HAP-1 (cell line): ENCODE measurements at regions not wholly inside any gene's neighbourhood (a gene's known extent, or its start where the extent isn't known, plus 50 kb on each side); places are given as distances from the start of the nearest gene placed in this dataset.

Source experiments
- DNase-seq, 2 experiments: peaks; one replicate each; pipeline ENCODE4 v3.0.0-alpha.2; 2016 to 2020; ENCODE audit warnings: low spot score in 2 of 2
- H3K27me3 ChIP-seq: fragments of 250-450 bp; sonication (Bioruptor Pico); 2 replicates; pipeline ENCODE4 v1.5.1; 2020; ENCODE audit warnings: low read depth, mild to moderate bottlenecking, moderate library complexity
- H3K36me3 ChIP-seq: fragments of 250-450 bp; sonication (Bioruptor Pico); replicated peaks from 2 replicates; pipeline ENCODE4 v1.5.1; 2020; ENCODE audit warnings: mild to moderate bottlenecking
- H3K4me1 ChIP-seq: fragments of 250-450 bp; sonication (Bioruptor Pico); 2 replicates; pipeline ENCODE4 v1.5.1; 2020; ENCODE audit warnings: mild to moderate bottlenecking
- H3K4me3 ChIP-seq: fragments of 250-450 bp; sonication (Bioruptor Pico); 2 replicates; pipeline ENCODE4 v1.5.1; 2020; ENCODE audit warnings: mild to moderate bottlenecking, moderate library complexity
- H3K9me3 ChIP-seq: fragments of 250-450 bp; sonication (Bioruptor Pico); 2 replicates; pipeline ENCODE4 v1.5.1; 2020; ENCODE audit warnings: mild to moderate bottlenecking, moderate library complexity
- in situ Hi-C: fragments of 300-500 bp; cut with MboI; formaldehyde crosslinking; loops from 3 replicates; pipeline ENCODE4 v1.14.3; 2020; ENCODE audit warnings: low sequenced_read_pairs, inconsistent platforms, mixed read lengths

- no peaks in the 10 kb centered on the region for H3K27me3 ChIP-seq
- H3K36me3 ChIP-seq: no peaks in the 10 kb centered on the region
- no peaks in the 10 kb centered on the region for H3K4me1 ChIP-seq
- no peak for DNase-seq
- no peak overlapping the region for H3K4me3 ChIP-seq
- in situ Hi-C loops: no loop called here
- no peaks in the 10 kb centered on the region for H3K9me3 ChIP-seq
Measured at GRCh38 chr7:50214771-50215170, 89.7 kb upstream of the IKZF1 start.

- Histone ChIP-seq H3K27me3 (no peaks in the 10 kb centered on the region), H3K9me3 (no peaks in the 10 kb centered on the region), H3K4me3 (no peak overlapping the region), H3K36me3 (no peaks in the 10 kb centered on the region), H3K4me1 (no peaks in the 10 kb centered on the region)
- DNase-seq: no peak
- in situ Hi-C loops: no loop called here
Measured at GRCh38 chr7:50214126-50214670, 90.3 kb upstream of the IKZF1 start.

DNA sequence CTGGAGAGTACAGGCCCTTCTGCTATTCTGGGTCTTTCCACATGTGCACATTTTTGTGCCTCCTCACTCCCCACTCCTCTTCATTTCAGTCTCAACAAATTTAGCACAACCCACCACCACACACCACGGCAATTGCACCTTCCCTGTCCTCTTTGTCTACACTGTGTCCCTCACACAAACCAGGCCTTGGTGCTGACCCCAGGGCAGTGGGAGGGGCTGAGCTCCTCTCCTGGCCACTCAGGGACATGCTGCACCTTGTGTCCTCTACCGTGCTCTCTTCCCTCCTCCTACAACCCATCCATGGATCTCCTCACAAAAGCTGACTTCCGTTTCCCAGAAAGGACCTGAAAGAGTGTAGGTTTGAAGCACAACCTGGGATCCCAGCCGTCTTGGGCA is 90.9 kb upstream of the IKZF1 start:
- Histone ChIP-seq H3K4me1 (no peaks in the 10 kb centered on the region), H3K36me3 (no peaks in the 10 kb centered on the region), H3K9me3 (no peaks in the 10 kb centered on the region), H3K27me3 (no peaks in the 10 kb centered on the region), H3K4me3 (no peak overlapping the region)
- DNase-seq: no peak
- in situ Hi-C loops: no loop called here

GRCh38 chr7:50212666-50213621 is 91.6 kb upstream of the IKZF1 start:
- no peaks in the 10 kb centered on the region for H3K36me3 ChIP-seq
- H3K27me3 ChIP-seq: no peaks in the 10 kb centered on the region
- DNase-seq: no peak
- no peak overlapping the region for H3K4me3 ChIP-seq
- no peaks in the 10 kb centered on the region for H3K4me1 ChIP-seq
- no peaks in the 10 kb centered on the region for H3K9me3 ChIP-seq
- in situ Hi-C loops: no loop called here

DNA sequence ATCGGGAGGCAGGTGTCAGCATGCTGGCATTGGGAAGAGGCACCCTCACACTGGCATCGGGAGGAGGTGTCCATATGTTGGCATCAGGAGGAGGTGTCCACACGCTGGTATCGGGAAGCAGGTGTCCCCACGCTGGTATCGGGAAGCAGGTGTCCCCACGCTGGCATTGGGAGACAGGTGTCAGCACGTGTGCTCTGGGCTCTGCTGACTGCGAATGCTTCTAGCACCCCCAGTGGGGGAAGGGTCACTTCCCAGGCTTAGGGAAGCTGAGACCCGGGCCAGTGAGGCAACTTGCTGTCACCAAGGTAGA is 92.5 kb upstream of the IKZF1 start:
- H3K4me1 ChIP-seq: no peaks in the 10 kb centered on the region
- H3K27me3 ChIP-seq: no peaks in the 10 kb centered on the region
- in situ Hi-C loops: no loop called here
- H3K36me3 ChIP-seq: no peaks in the 10 kb centered on the region
- H3K4me3 ChIP-seq: no peak overlapping the region
- no peak for DNase-seq
- H3K9me3 ChIP-seq: no peaks in the 10 kb centered on the region

DNA sequence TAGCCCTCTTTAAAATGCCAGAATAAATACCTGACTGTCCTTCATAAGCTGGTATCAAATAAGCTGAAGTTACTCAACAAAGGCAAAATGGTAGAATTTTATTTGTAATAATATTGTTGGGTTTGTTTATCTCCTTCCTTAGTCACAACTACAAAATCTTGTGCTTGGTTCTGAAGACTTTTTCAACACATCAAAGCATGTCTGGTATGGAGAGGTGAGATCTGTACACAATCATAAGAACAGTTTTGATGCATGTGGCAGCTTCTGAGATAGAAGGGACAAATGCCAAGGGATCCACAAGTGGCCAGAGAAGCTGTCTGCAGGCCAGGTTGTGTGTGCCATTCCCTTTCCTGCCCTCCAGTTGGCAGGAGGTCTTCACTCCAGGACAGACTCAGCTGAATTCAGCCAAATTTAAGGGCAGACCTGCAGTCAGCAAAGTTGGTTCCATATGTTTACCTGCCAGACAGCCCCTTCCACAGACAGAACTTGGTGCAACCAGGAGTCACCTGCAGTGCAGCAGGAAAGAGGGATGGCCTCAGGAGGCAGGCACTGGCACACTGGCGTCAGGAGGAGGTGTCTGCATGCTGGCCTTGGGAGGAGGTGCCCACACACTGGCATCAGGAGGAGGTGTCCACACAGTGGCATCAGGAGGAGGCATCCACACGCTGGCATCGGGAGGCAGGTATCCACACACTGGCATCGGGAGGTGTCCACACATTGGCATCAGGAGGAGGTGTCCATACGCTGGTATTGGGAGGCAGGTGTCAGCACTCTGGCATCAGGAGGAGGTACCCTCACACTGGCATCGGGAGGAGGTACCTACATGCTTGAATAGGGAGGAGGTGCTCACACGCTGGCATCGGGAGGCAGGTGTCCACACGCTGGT is 93.1 kb upstream of the IKZF1 start:
- no peak for DNase-seq
- H3K9me3 ChIP-seq: no peaks in the 10 kb centered on the region
- H3K36me3 ChIP-seq: no peaks in the 10 kb centered on the region
- no peaks in the 10 kb centered on the region for H3K27me3 ChIP-seq
- in situ Hi-C loops: no loop called here
- no peaks in the 10 kb centered on the region for H3K4me1 ChIP-seq
- H3K4me3 ChIP-seq: no peak overlapping the region

DNA sequence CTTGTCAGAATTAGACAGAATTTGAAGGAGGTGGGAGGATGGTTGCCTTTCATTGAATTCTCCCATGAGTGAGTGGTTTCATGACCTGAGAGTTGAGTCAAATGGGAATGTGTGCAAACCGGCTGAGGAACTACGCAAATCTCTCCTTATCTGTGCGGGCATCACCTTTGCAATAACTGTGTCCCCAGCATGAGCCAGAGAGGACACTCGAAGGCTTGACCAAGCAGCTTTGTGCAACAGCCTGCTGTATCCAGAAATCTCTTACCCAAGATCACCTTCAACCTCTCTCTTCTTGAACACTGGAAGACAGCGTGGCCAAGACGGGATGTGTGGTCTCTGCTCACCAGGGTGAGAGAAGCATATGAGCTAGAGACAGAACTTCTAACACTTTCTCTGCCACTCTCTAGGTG is 93.8 kb upstream of the IKZF1 start:
- DNase-seq: no peak
- H3K36me3 ChIP-seq: no peaks in the 10 kb centered on the region
- in situ Hi-C loops: no loop called here
- no peaks in the 10 kb centered on the region for H3K27me3 ChIP-seq
- H3K4me1 ChIP-seq: no peaks in the 10 kb centered on the region
- H3K4me3 ChIP-seq: no peak overlapping the region
- H3K9me3 ChIP-seq: no peaks in the 10 kb centered on the region

GRCh38 chr7:50209461-50210135 is 94.9 kb upstream of the IKZF1 start:
- no peak overlapping the region for H3K4me3 ChIP-seq
- no peaks in the 10 kb centered on the region for H3K4me1 ChIP-seq
- DNase-seq: no peak
- no peaks in the 10 kb centered on the region for H3K36me3 ChIP-seq
- no peaks in the 10 kb centered on the region for H3K27me3 ChIP-seq
- in situ Hi-C loops: no loop called here
- no peaks in the 10 kb centered on the region for H3K9me3 ChIP-seq

DNA sequence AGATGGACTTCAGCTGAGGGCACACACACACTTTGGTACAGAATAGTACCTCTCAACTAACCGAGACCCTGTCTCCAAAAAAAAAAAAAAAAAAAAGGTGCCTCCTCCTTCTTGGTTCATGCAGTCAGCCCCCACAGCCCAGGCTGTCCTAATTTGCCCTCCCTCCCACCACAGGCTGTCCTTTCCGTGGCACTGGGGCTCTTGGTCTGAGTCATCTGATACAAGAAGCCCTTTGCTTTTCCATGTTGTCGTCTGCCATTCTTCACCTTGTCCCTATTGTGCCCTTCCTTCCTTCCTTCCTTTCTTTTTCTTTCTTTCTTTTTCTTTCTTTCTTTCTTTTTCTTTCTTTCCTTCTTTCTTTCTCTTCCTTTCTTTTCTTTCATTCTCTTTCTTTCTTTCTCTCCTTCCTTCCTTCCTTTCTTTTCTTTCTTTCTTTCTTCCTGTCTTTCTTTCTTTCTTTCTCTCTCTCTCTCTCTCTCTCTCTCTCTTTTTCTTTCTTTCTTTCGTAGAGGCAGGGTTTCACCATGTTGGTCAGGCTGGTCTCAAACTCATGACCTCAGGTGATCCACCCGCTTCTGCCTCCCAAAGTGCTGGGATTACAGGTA is 96.0 kb upstream of the IKZF1 start:
- Histone ChIP-seq H3K36me3 (no peaks in the 10 kb centered on the region), H3K4me1 (no peaks in the 10 kb centered on the region), H3K4me3 (no peak overlapping the region), H3K27me3 (no peaks in the 10 kb centered on the region), H3K9me3 (no peaks in the 10 kb centered on the region)
- in situ Hi-C loops: no loop called here
- DNase-seq: no peak

DNA sequence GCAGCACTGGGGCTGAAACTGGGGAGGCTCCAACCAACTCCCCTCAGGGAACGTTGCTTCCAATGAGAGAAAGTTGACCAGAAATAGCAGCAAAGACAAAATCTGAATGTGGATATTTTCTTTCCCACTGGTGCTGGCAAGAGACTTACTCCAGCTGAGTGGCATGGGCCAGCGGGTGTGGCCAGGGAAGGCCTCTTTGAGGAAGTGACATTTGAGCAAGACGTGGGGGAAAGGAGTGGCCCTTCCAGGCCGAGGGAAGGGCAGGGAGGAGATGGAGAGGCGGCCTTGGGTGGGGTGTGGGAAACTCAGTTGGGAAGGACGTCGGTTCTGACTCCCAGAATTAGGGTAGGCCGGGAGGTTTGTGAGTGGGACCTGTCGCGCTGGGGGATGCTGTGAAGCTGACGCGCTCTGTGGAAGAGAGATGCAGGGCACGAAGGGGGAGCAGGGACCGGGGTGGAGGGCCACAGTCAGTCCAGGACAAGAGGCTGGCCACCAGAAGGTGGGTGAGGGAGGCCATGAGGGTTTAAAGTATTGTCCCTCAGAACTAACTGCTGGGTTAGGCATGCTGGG is 96.7 kb upstream of the IKZF1 start:
- DNase-seq: no peak
- no peaks in the 10 kb centered on the region for H3K27me3 ChIP-seq
- no peaks in the 10 kb centered on the region for H3K9me3 ChIP-seq
- in situ Hi-C loops: no loop called here
- no peak overlapping the region for H3K4me3 ChIP-seq
- no peaks in the 10 kb centered on the region for H3K36me3 ChIP-seq
- H3K4me1 ChIP-seq: no peaks in the 10 kb centered on the region

GRCh38 chr7:50207251-50207564 is 97.3 kb upstream of the IKZF1 start:
- H3K27me3 ChIP-seq: no peaks in the 10 kb centered on the region
- no peak overlapping the region for H3K4me3 ChIP-seq
- H3K36me3 ChIP-seq: no peaks in the 10 kb centered on the region
- H3K4me1 ChIP-seq: no peaks in the 10 kb centered on the region
- DNase-seq: no peak
- in situ Hi-C loops: no loop called here
- no peaks in the 10 kb centered on the region for H3K9me3 ChIP-seq

- Histone ChIP-seq H3K36me3 (no peaks in the 10 kb centered on the region), H3K4me3 (no peak overlapping the region), H3K4me1 (no peaks in the 10 kb centered on the region), H3K9me3 (no peaks in the 10 kb centered on the region), H3K27me3 (no peaks in the 10 kb centered on the region)
- in situ Hi-C loops: no loop called here
- no peak for DNase-seq
Measured at GRCh38 chr7:50206453-50207250, 97.9 kb upstream of the IKZF1 start.

- Histone ChIP-seq H3K4me3 (no peak overlapping the region), H3K4me1 (no peaks in the 10 kb centered on the region), H3K9me3 (no peaks in the 10 kb centered on the region), H3K27me3 (no peaks in the 10 kb centered on the region), H3K36me3 (no peaks in the 10 kb centered on the region)
- DNase-seq: no peak
- in situ Hi-C loops: no loop called here
Measured at GRCh38 chr7:50205011-50205410, 99.5 kb upstream of the IKZF1 start.
